Left renal pelvis (tissue), 4 donors: ENCODE measurements at regions not wholly inside any gene's neighbourhood (a gene's known extent, or its start where the extent isn't known, plus 50 kb on each side); places are given as distances from the start of the nearest gene placed in this dataset.
"Not testable (repeated sequence)": the region's sequence is repeated elsewhere in the genome, so short reads cannot be mapped to it uniquely, and the experiment has no call there.

ENCODE experiments used
- DNase-seq, 4 donors: peaks; one replicate each; pipeline ENCODE4 v3.0.0-alpha.2; 2013; ENCODE audit warnings: low read depth in 4 of 4, low spot score in 3 of 4

GRCh38 chr10:8815969-8816368 lies 761.5 kb downstream of the GATA3 start:
- no peak for DNase-seq

- no peak for DNase-seq
These were observed 762.8 kb downstream of the GATA3 start for GRCh38 chr10:8817299-8817698.

- DNase-seq, result no peak
These were observed 771.1 kb downstream of the GATA3 start for GRCh38 chr10:8825611-8826010.

GRCh38 chr10:8829592-8829991 lies 775.1 kb downstream of the GATA3 start:
- no peak for DNase-seq

- no peak for DNase-seq
These were observed 775.6 kb downstream of the GATA3 start for GRCh38 chr10:8830048-8830447.

- DNase-seq, result no peak
These were observed 776.4 kb downstream of the GATA3 start for GRCh38 chr10:8830876-8831275.

GRCh38 chr10:8835453-8836167 lies 781.1 kb downstream of the GATA3 start:
- no peak for DNase-seq

GRCh38 chr10:8840356-8840755 lies 785.9 kb downstream of the GATA3 start:
- no peak for DNase-seq

GRCh38 chr10:8844141-8844540 lies 789.7 kb downstream of the GATA3 start:
- no peak for DNase-seq

- no peak for DNase-seq
These were observed 798.1 kb downstream of the GATA3 start for GRCh38 chr10:8852546-8852945.

- DNase-seq, result no peak
These were observed 798.6 kb downstream of the GATA3 start for GRCh38 chr10:8853048-8853447.

GRCh38 chr10:8868924-8869323 lies 814.4 kb downstream of the GATA3 start:
- not testable (repeated sequence) for DNase-seq

GRCh38 chr10:8873310-8873709 lies 818.8 kb downstream of the GATA3 start:
- no peak for DNase-seq

GRCh38 chr10:8874268-8874667 lies 819.8 kb downstream of the GATA3 start:
- DNase-seq, result no peak

- no peak for DNase-seq
These were observed 820.5 kb downstream of the GATA3 start for GRCh38 chr10:8874972-8875371.

GRCh38 chr10:8876171-8876570 lies 821.7 kb downstream of the GATA3 start:
- DNase-seq, result no peak

- no peak for DNase-seq
These were observed 835.0 kb downstream of the GATA3 start for GRCh38 chr10:8889538-8889937.

- no peak for DNase-seq
These were observed 838.6 kb downstream of the GATA3 start for GRCh38 chr10:8893102-8893501.

- DNase-seq, result no peak
These were observed 839.7 kb downstream of the GATA3 start for GRCh38 chr10:8894148-8894547.

- no peak for DNase-seq
These were observed 843.3 kb downstream of the GATA3 start for GRCh38 chr10:8897769-8898168.

GRCh38 chr10:8898745-8899330 lies 844.4 kb downstream of the GATA3 start:
- DNase-seq, result no peak

- DNase-seq, result no peak
These were observed 848.4 kb downstream of the GATA3 start for GRCh38 chr10:8902926-8903325.

- no peak for DNase-seq
These were observed 853.5 kb downstream of the GATA3 start for GRCh38 chr10:8908013-8908412.
